ENCODE measurements at regions not wholly inside any gene's neighbourhood (a gene's known extent, or its start where the extent isn't known, plus 50 kb on each side); places are given as distances from the start of the nearest gene placed in this dataset.

DNA sequence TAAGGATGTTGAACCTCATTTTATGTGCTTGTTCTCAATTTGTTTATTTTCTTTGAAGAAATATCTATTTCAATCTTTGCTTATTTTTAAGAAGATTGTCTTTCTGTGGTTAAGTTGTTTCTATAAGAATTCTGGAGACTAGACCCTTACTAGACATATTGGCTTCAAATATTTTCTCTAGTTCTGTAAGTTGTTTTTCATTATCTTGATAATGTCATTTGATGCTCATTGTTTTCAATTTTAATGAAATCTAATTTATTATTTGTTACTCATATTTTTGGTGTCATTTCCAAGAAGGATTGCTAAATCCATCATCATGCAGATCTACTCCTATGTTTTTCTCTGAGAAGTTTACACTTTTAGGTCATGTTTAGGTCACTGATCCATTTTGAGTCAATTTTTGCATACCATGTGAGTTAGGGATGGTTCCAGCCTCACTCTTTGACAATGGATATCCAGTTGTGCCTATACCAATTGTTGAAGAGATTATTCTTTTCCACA, 874.8 kb upstream of the SLITRK6 start:
- TF ChIP-seq, protein P1, sequence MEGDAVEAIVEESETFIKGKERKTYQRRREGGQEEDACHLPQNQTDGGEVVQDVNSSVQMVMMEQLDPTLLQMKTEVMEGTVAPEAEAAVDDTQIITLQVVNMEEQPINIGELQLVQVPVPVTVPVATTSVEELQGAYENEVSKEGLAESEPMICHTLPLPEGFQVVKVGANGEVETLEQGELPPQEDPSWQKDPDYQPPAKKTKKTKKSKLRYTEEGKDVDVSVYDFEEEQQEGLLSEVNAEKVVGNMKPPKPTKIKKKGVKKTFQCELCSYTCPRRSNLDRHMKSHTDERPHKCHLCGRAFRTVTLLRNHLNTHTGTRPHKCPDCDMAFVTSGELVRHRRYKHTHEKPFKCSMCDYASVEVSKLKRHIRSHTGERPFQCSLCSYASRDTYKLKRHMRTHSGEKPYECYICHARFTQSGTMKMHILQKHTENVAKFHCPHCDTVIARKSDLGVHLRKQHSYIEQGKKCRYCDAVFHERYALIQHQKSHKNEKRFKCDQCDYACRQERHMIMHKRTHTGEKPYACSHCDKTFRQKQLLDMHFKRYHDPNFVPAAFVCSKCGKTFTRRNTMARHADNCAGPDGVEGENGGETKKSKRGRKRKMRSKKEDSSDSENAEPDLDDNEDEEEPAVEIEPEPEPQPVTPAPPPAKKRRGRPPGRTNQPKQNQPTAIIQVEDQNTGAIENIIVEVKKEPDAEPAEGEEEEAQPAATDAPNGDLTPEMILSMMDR (IDR thresholded peaks at IDR 0.05): no peak
- no peak for TF ChIP-seq POLR2A (IDR thresholded peaks at IDR 0.05)
